Stimulated activated CD8-positive, alpha-beta memory T cell treated with anti-CD3 and anti-CD28 coated beads, Interleukin-4, amount 100 ng/mL, for 1 hour (primary cell): ENCODE measurements at regions not wholly inside any gene's neighbourhood (a gene's known extent, or its start where the extent isn't known, plus 50 kb on each side); places are given as distances from the start of the nearest gene placed in this dataset.

Experiments
- DNase-seq, 2 donors: peaks; one replicate each; pipeline ENCODE4 v3.0.0-alpha.2; 2020; ENCODE audit warnings: low read depth in 2 of 2, low spot score in 1 of 2

DNA sequence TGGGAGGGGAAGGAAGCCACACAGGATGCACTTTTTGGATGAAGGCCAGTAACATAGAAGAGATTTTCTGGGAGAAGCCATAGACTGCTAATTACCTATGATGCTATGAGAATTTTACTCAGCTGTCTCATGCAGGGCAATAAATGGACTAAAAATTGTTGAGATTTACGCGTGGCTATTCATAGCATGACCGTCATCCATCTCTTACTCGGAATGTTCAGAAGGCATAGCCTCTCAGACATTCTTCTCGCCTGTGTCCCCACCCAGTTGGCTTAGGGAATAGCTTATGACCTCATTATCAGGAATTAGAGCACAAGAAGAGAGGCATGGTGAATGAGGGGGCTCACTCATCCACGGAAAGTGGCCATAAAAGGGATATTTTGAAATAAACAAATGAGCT is 107.9 kb upstream of the ATP10A start:
- DNase-seq, result no peak

DNA sequence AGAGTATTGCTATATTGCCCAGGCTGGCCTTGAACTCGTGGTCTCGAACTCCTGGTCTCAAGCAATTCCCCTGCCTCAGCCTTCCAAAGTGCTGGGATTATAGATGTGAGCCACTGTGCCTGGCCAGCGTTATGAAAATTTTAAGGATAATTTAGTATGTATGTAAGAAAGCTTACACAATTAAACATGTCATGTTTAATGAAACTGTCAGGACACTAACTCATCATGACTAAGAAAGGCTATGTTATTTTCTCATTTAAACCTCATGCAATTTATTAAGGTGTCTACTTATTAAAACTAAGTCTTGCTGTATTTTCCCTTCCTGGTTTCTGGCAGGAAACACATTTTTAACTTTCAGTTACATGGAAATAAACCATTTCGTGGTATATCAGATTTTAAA is 106.8 kb upstream of the ATP10A start:
- no peak for DNase-seq

DNA sequence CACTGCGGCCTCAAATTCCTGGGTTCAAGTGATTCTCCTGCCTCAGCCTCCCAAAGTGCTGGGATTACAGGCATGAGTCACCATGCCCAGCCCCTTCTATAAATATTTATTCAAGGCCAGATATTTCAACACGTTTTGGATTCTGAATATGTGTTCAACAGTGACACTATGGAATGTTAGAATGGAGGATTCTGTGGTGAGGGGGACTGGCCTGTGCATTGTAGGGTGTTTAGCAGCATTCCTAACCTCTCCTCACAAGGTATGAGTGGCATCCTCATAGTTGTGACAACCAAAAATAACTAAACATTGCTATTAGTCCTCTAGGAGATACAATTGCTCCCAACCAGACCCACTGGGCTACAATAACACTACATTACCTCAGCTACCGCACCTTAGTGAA is 104.0 kb upstream of the ATP10A start:
- no peak for DNase-seq

DNA sequence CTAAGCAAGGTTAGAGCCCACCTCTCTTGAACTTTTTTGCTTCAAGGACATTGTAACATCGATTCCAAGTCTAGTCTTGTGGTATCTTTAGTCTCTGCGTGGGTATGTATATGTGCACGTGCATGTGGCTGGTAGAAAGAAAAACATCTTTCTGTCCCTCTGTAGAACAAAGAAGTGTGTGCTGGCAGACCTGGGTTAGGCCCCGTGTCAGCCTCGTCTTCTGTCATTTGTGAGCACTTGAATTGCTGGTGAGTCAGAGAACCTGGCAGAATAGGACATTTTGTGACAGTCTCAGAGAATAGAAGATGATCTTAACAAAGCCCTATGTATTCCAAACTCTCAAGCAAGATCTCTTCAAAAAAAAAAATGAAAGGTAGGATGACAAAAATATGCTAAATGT is 102.2 kb upstream of the ATP10A start:
- DNase-seq, result no peak

DNA sequence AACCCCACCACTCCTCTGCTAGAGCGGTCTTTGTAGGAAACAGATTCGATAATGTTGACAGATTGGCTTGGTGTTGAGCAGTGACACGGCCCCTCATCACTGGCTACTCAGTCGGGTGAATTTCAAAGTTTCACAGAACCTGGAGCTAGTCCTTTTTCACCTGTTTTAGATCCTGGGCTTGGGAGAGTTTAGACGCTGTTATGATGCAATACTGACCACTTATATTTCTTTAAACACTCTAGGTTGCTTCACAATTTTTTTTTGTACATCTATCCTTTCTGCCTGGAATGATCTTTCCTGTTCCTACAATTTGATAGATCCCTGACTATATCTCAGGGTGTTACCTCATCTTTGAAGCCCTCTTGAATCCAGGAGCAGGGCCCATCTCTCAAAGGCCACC is 97.1 kb upstream of the ATP10A start:
- DNase-seq, result no peak

DNA sequence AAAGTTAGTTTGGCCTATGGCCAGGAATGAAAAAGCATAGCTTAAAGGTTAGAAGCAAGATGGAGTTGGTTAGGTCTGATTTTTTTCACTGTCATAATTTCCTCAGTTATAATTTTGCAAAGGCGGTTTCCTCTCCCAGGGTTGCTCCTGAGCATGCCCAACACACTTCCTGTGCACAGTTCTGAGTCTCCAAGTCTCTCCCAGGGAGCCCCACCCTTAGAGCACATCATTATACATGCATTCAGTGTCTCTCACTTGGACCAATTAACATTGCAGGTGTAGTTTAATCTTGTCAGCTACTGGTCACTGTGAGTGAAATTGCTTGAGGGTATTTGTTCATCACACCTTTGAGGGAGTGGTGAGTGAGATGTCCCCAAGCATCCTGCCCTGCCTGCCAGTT is 96.0 kb upstream of the ATP10A start:
- no peak for DNase-seq

DNA sequence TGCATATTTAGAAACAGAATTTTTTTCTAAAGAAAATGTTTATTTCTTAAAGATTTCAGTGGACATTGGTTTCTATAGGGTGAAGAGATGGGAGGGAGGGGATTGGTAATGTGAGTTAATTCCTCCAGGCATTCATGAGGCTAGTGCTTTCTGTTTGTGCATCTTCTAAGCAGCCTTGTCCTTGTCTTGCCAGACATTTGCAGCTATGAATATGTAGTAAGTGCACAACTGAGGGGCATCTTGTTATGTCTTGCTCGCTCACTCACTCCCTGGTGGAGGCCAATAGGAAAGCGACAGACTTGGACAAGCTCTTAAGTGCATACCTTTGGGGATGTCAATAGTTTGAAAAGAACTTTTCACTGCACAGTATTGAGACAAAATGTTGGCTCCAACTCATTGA is 92.5 kb upstream of the ATP10A start:
- no peak for DNase-seq

DNA sequence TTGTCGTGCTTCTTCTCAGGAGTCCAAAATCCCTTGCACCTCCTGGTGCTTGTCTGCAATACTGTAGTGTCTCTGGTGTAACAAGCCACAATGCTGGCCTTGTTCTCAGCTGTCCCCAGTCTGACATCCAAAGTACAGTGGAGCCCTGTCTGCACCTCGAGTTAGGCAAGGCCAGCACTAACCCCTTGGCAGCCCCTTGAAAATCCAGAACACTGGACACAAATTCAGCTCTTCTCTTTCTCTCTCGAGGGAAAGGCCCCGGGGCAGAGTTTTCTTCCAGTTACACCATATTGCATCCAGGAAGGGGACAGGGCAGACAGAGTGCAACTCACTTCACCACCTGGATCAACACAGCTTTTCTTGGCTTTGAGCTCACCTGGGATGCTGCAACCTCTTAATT is 91.3 kb upstream of the ATP10A start:
- DNase-seq, result no peak

DNA sequence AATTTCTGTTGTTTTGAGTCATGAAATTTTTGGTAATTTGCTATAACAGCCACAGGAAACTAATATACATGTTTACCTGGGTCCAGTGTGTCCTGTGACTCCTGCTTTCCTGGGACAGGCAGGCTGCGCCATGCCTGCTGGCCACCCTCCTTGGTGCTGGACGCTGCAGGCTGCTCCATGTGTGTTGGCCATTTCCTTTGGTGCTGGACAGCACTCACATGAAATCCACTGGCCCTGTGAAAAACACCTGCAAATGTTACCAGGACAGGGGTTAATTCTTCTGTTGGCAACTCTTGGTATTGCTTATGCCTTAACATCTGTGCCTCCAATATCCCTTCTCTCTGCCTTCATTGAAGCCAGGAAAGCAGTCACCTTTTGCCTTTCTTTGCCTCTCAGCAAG is 86.9 kb upstream of the ATP10A start:
- DNase-seq, result no peak

DNA sequence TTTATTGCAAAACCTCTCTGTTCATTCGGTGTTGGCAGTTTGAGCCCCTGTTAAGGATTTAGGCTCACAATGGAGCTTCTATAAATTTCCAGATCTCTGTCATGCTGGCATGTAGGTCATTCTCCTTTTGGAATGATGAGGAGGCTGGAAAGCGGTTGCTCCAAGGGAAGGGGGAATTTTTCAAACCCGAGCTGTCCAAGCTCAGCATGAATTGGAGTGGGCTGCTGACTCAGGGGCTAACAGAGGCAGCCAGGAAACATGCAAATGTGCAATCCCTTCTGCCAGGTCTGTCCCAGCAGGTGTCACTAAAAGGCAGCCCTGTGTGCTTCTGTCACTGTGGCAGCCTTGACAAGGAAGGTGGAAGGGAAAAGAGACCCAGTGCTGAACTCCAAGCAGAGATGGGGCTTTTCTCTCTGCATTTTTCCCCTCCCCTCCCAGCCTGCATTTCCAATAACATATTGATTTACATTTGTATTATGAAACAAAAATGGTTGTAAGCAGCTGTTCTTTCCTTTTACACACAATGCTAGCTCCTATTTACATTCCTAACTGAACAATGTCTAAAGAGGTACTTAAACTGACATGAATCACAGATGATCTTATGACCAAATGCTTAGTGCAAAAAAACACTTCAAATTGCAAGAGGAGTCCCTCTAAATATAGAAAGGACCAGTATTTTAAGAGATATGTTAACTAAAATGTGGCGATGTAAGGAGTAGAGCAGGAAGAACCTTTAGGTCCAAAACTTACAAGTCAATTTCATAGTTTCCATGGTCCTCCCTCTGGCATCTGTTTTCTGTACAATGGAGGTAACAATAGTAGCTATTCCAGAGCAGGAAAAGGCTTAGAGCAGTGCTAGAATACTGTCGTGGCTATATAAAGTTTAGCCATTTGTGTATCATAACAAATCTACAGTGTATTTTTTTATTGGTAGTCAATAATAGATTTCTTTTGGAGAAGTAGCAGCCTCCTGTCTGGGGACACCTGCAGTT is 84.5 kb upstream of the ATP10A start:
- no peak for DNase-seq

DNA sequence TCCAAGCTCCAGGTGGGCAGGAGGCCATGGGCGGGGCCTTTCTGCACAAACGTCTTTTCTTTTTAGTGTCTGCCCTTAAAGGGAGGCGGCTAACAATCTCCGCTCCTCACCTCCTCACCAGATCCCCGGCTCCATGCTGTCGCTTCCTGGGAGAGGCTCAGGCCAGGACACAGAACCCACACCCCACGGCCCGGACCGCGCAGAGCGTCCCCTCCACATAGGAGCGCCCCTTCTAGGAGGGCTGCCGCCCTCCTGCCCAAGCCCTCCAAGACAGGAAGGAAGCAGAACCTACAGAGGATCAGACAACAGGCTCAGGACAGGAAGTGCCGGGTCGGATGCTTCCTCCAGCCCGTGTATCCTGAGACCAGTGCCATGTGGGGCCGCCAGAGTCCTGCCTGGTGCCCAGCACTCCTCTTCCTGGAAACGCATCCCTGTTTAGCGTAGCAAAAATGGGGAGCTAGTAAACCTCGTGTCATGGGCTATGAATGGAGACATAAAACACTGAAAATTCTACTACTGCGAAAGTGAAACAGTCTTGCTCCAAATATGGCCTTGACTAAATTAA is 83.2 kb upstream of the ATP10A start:
- DNase-seq, result no peak

DNA sequence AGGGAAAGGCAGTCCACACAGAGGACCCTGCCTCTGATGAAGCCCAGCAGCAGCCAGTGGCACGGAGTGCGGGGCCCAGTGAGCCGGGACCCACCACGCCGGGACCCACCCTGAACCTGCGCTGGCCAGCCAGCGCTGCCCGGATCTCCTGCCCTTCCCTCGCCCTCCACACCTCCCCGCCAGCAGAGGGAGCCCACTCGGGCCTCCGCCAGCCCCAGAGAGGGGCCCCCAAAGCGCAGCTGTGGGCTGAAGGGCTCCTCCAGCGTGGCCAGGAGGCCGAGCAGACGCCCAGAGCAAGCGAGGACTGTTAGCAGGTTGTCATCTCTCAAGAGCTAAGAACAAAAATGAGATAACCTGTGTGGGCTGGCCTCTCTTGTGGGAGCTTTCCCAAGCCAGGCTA is 81.3 kb upstream of the ATP10A start:
- no peak for DNase-seq

DNA sequence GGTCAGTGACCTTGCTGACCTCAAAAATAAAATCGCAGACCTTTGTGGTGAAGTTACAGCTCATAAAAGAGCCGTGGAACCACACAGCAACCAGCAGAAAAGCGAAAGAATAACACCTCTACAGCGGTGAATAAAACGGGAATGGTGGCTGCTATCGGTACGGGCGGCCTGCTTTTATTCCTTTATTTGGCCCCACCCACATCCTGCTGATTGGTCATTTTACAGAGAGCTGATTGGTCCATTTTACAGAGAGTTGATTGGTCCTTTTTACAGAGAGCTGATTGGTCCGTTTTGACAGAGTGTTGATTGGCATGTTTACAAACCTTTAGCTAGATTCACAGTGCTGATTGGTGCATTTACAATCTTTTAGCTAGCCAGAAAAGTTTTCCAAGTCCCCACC is 80.7 kb upstream of the ATP10A start:
- DNase-seq, result no peak

DNA sequence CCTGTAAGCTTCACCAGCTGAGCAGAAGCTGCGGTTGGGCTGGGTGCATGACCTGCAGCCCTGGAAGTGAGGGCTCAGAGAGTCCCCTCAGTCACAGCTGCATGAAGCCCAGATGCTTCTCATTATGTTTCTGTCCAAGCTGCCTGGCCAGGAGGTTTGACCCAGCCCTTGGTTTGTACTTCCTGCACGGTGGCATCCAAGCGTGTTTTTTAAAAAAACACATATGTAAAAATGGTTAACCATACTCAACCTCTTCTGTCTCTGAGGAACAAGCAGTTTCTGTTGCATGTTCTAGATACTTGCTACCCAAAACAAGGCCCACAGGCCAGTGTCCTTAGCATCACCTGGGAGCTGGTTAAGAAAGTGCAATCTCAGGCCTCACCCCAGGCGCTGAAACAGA is 76.0 kb upstream of the ATP10A start:
- DNase-seq, result no peak

DNA sequence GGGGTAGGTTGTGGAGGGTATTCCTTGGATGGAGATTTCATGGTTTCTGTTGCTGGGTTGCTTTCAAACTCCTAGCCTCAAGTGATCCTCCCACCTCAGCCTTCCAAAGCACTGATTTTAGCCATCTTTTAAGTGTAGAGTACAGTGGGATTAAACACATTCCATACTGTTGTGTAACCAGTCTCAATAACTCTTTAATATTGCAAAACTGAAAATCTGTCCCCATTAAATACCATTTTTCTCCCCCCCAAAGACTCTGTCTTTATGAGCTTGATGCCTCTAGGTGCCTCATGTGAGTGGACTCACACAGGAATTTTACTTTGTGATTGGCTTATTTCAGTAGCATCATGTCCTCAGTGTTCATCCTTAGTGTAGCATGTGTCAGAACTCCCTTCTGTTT is 74.7 kb upstream of the ATP10A start:
- no peak for DNase-seq

DNA sequence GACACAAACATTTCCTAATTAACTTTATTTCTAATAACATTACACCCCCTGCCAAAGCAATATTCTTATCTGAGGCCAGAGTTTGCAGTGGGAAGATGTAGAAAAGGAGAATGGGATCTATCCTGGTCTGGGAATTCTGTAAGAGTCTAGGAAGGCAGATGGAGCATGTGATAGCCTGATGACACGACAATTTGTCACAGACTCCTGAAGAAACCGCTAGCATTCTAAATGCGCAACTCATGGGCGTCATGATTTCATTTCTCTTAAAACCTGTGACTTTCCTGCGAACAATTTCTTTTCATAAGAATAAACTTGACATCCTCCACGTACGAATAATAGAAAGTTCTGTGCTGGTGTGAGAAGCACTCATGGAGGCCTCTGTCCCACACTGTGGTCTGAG is 72.9 kb upstream of the ATP10A start:
- no peak for DNase-seq

DNA sequence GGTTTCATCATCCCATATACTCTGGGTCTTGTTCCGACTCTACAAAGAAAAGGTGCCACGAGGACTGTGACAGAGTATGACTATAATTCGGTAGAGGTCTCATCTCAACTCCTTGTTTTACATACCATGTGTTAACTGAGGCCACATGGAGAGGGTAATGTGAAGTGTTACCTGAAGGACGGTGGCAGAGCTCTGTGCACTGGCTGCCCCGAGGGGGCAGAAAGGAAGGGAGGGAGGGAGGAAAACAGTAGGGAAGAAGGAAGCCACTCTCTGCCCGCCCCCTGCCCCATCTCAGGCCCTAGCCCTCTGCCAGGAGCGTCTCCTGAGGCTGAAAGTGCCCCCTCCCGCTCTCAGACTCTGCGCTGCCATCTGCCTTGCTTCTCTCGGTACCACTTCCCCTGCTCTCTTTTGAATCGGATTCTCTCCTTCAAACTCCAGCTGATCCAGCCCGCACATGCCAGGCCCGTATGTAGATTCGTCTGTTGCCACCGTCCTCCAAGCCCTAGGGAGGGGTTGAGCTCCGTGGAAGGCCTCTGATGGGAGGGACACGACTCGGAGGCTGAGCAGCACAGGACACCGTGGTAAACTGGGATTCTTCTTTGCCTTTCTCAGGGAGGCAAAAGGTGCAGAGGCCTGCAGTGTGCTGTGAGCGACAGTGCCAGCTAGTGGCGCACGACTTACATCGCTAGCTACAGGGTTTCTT is 70.5 kb upstream of the ATP10A start:
- peak; percentile 8 to 27 for DNase-seq

DNA sequence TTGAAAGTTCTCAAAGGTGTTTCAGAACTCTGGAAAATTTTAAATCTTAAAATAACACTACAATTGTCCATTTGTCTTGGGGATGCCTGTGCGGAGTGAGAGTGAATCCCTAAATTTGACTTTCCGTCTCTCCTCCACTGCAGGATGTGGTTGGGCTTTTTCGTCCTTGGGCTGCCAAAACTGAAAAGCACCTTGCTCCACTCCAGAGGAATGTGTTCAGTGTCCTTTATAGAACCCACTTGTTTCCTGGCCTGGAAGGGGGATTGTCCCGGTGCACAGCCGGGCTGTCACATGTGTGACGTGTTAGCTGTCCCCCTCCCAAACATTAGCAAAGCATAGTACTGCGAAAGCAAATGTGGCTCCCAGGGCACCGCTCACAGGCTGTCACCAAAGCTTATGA is 69.6 kb upstream of the ATP10A start:
- no peak for DNase-seq

DNA sequence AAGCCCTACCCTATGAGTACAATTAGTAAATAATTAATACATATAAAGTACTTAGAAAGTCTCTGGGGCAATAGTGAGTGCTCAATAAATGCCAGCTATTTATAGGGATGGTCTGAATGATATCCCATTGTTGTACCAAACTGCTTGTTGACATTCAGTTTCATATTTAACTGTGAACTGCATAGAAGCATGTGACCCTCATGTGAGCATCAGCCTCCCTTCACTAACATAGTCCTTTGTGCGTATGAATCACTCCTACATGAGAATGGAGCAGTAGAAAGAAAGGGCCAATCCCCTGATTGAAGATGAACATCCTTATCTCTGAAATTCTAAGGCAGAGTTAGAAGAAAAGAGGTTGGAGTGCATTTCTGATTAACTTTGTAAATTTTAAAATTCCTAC is 68.7 kb upstream of the ATP10A start:
- DNase-seq, result no peak

DNA sequence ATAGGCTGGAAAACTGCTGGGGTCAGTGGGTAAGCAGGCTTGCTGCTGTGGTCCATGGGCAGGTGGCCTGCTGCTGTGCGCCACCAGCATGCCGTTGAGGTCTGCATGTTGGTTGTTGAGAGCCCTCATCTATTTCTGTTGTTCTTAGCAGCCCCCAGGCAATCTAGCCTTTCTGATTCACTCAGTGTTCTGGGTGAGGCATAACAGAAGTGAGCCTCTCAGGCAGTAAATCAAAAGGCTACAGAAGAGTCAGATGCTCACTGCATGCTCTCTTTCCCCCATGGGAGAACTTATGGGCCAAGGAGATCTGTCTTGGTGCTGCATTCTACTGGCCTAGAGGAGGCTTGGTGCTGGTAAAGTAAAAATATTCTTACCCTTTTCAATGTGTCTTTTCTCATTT is 67.8 kb upstream of the ATP10A start:
- no peak for DNase-seq
